ENCODE measurements at regions not wholly inside any gene's neighbourhood (a gene's known extent, or its start where the extent isn't known, plus 50 kb on each side); places are given as distances from the start of the nearest gene placed in this dataset.

GRCh38 chr2:125310657-125311364 lies 1285.7 kb downstream of the CNTNAP5 start:
- Histone ChIP-seq H3K4me1 (ENCODE audit: insufficient read depth) (peaks cover 7% of the 10 kb centered on the region), H3K9me3 (ENCODE audit: low read depth) (no peaks in the 10 kb centered on the region), H3K79me2 (no peaks in the 10 kb centered on the region), H3K4me2 (peak overlapping the region; percentile 47), H3K27me3 (no peaks in the 10 kb centered on the region), H4K20me1 (ENCODE audit: insufficient read depth, poor library complexity, severe bottlenecking) (no peaks in the 10 kb centered on the region), H3K9me2 (replicated peaks; ENCODE audit: insufficient read depth) (no peaks in the 10 kb centered on the region), H3K27ac (no peak overlapping the region), H3K36me3 (replicated peaks; ENCODE audit: insufficient read depth, low read depth) (no peaks in the 10 kb centered on the region), H3K4me3 (no peak overlapping the region), H2AFZ (no peak overlapping the region)
- TF ChIP-seq EZH2phosphoT487 (IDR thresholded peaks at IDR 0.05; ENCODE audit: low read depth, severe bottlenecking, unreplicated experiment) (no peak), EZH2 (IDR thresholded peaks at IDR 0.05; ENCODE audit: borderline replicate concordance) (no peak), CTCF (IDR thresholded peaks at IDR 0.05; ENCODE audit: poor library complexity) (no peak)
- WGBS (ENCODE audit: low lambda C conversion rate, missing lambda C conversion rate), result 62% methylated on average over 6 of the region's 6 CpGs
- no peak for DNase-seq (ENCODE audit: low spot score)

DNA sequence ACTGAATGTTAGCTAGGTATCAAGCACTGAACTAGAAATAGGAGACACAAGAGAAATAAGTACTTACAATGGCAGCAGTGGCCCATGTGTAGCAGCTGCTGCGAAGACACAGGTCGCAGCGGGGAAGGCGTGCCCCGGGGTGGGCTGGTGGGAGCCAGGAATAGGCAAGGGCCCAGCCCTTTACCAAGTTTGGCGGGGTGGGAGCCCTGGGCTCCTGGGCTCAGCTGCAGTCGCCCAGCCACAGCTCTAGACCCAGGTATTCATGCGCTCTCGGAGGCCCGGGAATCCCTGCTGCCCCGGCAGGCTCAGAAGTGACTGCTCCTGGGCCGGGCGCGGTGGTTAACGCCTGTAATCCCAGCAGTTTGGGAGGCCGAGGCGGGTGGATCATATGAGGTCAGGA lies 1287.3 kb downstream of the CNTNAP5 start:
- H3K4me3 ChIP-seq, result no peak overlapping the region
- no peaks in the 10 kb centered on the region for H4K20me1 ChIP-seq (ENCODE audit: insufficient read depth, poor library complexity, severe bottlenecking)
- H2AFZ ChIP-seq, result no peak overlapping the region
- WGBS (ENCODE audit: low lambda C conversion rate, missing lambda C conversion rate), result 96% methylated on average over 17 of the region's 17 CpGs
- no peaks in the 10 kb centered on the region for H3K9me2 ChIP-seq (replicated peaks; ENCODE audit: insufficient read depth)
- TF ChIP-seq EZH2phosphoT487 (IDR thresholded peaks at IDR 0.05; ENCODE audit: low read depth, severe bottlenecking, unreplicated experiment) (no peak), CTCF (IDR thresholded peaks at IDR 0.05; ENCODE audit: poor library complexity) (no peak), EZH2 (IDR thresholded peaks at IDR 0.05; ENCODE audit: borderline replicate concordance) (no peak)
- no peaks in the 10 kb centered on the region for H3K9me3 ChIP-seq (ENCODE audit: low read depth)
- no peaks in the 10 kb centered on the region for H3K36me3 ChIP-seq (replicated peaks; ENCODE audit: insufficient read depth, low read depth)
- H3K79me2 ChIP-seq, result no peaks in the 10 kb centered on the region
- no peaks in the 10 kb centered on the region for H3K27me3 ChIP-seq
- no peak overlapping the region for H3K27ac ChIP-seq
- H3K4me1 ChIP-seq (ENCODE audit: insufficient read depth), result peaks cover 7% of the 10 kb centered on the region
- H3K4me2 ChIP-seq, result no peak overlapping the region
- no peak for DNase-seq (ENCODE audit: low spot score)

- Histone ChIP-seq H3K4me3 (no peak overlapping the region), H3K9me2 (replicated peaks; ENCODE audit: insufficient read depth) (no peaks in the 10 kb centered on the region), H3K27ac (no peak overlapping the region), H4K20me1 (ENCODE audit: insufficient read depth, poor library complexity, severe bottlenecking) (no peaks in the 10 kb centered on the region), H3K9me3 (ENCODE audit: low read depth) (no peaks in the 10 kb centered on the region), H3K4me2 (no peak overlapping the region), H2AFZ (no peak overlapping the region), H3K27me3 (no peaks in the 10 kb centered on the region), H3K36me3 (replicated peaks; ENCODE audit: insufficient read depth, low read depth) (no peaks in the 10 kb centered on the region), H3K79me2 (no peaks in the 10 kb centered on the region), H3K4me1 (ENCODE audit: insufficient read depth) (peaks cover 7% of the 10 kb centered on the region)
- DNase-seq (ENCODE audit: low spot score), result no peak
- WGBS (ENCODE audit: low lambda C conversion rate, missing lambda C conversion rate), result 83% methylated on average over 1 of the region's 1 CpG
- no peak for TF ChIP-seq EZH2 (IDR thresholded peaks at IDR 0.05; ENCODE audit: borderline replicate concordance)
Measured at GRCh38 chr2:125313806-125314205, 1288.7 kb downstream of the CNTNAP5 start.

DNA sequence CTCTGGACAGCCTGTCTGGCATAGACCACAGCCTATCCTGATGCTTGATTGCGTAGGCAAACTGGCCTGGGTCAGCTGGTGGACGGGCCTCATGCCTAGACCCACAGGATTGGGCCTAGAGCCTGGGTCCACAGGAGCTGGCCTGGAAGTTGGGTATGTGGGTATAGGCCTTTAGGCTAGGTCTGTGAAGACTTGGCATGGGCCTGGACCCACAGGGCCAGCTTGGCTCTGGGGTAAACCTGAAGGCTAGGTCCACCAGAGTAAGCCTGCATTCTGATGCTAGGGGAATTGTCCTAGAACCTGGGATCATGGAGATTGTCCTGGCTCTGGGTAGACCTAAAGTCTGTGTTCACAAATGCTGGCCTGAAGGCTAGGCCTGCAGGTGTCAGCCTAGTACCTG lies 1293.7 kb downstream of the CNTNAP5 start:
- Histone ChIP-seq H3K36me3 (replicated peaks; ENCODE audit: insufficient read depth, low read depth) (no peaks in the 10 kb centered on the region), H3K27me3 (no peaks in the 10 kb centered on the region)
- 98% methylated on average over 2 of the region's 2 CpGs for WGBS (ENCODE audit: low lambda C conversion rate, missing lambda C conversion rate)

More for the DNA sequence above, 1293.7 kb downstream of the CNTNAP5 start:
- Histone ChIP-seq H3K4me3 (no peak overlapping the region), H3K9me2 (replicated peaks; ENCODE audit: insufficient read depth) (no peaks in the 10 kb centered on the region), H3K27ac (no peak overlapping the region), H3K4me1 (ENCODE audit: insufficient read depth) (no peaks in the 10 kb centered on the region), H4K20me1 (ENCODE audit: insufficient read depth, poor library complexity, severe bottlenecking) (no peaks in the 10 kb centered on the region), H2AFZ (no peak overlapping the region), H3K9me3 (ENCODE audit: low read depth) (no peaks in the 10 kb centered on the region), H3K4me2 (no peak overlapping the region), H3K79me2 (no peaks in the 10 kb centered on the region)
- no peak for DNase-seq (ENCODE audit: low spot score)
- TF ChIP-seq CTCF (IDR thresholded peaks at IDR 0.05; ENCODE audit: poor library complexity) (no peak), EZH2phosphoT487 (IDR thresholded peaks at IDR 0.05; ENCODE audit: low read depth, severe bottlenecking, unreplicated experiment) (no peak), EZH2 (IDR thresholded peaks at IDR 0.05; ENCODE audit: borderline replicate concordance) (no peak)
